ENCODE measurements at regions not wholly inside any gene's neighbourhood (a gene's known extent, or its start where the extent isn't known, plus 50 kb on each side); places are given as distances from the start of the nearest gene placed in this dataset.

DNA sequence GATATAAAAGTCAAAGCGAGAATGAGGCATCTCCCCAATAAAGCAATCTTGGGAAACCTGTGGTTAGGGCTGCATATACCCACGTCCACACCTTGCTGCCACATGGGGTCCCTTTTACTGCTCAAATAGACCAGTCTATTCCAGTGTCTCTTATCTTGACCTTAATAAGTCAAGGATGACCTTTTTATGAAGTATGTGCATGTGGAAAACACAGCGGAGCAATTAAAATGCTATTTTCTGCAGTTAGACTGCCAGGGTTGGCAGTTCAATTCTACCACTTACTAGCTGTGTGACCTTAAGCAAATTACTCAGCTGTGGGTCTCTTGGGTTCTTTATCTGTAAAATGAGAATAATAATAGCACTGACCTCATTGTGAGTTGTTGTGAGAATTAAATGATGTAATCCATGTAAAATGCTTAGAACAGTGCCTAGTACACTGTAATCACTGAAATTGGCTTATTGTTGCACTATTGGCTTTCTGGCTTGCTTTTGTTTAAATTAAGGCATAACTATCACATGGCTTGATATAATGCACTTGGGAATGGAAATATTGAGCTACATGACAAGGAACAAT is 67.8 kb upstream of the HSPB3 start:
- no peaks in the 10 kb centered on the region for H3K36me3 ChIP-seq (replicated peaks; ENCODE audit: insufficient read depth, low read depth)
- H3K4me3 ChIP-seq: no peak overlapping the region
- H3K27ac ChIP-seq: no peak overlapping the region
- no peaks in the 10 kb centered on the region for H3K79me2 ChIP-seq
- H3K27me3 ChIP-seq: no peaks in the 10 kb centered on the region
- H3K4me2 ChIP-seq: no peak overlapping the region
- H3K9me2 ChIP-seq (replicated peaks; ENCODE audit: insufficient read depth): no peaks in the 10 kb centered on the region
- H4K20me1 ChIP-seq (ENCODE audit: insufficient read depth, poor library complexity, severe bottlenecking): no peaks in the 10 kb centered on the region
- TF ChIP-seq EZH2 (IDR thresholded peaks at IDR 0.05; ENCODE audit: borderline replicate concordance) (no peak), EZH2phosphoT487 (IDR thresholded peaks at IDR 0.05; ENCODE audit: low read depth, severe bottlenecking, unreplicated experiment) (no peak)
- TF ChIP-seq, protein P1, sequence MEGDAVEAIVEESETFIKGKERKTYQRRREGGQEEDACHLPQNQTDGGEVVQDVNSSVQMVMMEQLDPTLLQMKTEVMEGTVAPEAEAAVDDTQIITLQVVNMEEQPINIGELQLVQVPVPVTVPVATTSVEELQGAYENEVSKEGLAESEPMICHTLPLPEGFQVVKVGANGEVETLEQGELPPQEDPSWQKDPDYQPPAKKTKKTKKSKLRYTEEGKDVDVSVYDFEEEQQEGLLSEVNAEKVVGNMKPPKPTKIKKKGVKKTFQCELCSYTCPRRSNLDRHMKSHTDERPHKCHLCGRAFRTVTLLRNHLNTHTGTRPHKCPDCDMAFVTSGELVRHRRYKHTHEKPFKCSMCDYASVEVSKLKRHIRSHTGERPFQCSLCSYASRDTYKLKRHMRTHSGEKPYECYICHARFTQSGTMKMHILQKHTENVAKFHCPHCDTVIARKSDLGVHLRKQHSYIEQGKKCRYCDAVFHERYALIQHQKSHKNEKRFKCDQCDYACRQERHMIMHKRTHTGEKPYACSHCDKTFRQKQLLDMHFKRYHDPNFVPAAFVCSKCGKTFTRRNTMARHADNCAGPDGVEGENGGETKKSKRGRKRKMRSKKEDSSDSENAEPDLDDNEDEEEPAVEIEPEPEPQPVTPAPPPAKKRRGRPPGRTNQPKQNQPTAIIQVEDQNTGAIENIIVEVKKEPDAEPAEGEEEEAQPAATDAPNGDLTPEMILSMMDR (IDR thresholded peaks at IDR 0.05; ENCODE audit: poor library complexity): no peak
- no peaks in the 10 kb centered on the region for H3K9me3 ChIP-seq (ENCODE audit: low read depth)
- WGBS (ENCODE audit: low lambda C conversion rate, missing lambda C conversion rate): 85% methylated on average over 3 of the region's 3 CpGs
- no peak overlapping the region for H2AFZ ChIP-seq
- H3K4me1 ChIP-seq (ENCODE audit: insufficient read depth): peaks cover 32% of the 10 kb centered on the region
- no peak for DNase-seq (ENCODE audit: low spot score)

GRCh38 chr5:54387031-54387430 is 68.5 kb upstream of the HSPB3 start:
- Histone ChIP-seq H3K4me1 (ENCODE audit: insufficient read depth) (peaks cover 34% of the 10 kb centered on the region), H3K79me2 (no peaks in the 10 kb centered on the region), H3K9me3 (ENCODE audit: low read depth) (no peaks in the 10 kb centered on the region), H4K20me1 (ENCODE audit: insufficient read depth, poor library complexity, severe bottlenecking) (no peaks in the 10 kb centered on the region), H3K4me2 (no peak overlapping the region), H3K27me3 (no peaks in the 10 kb centered on the region), H3K4me3 (no peak overlapping the region), H2AFZ (no peak overlapping the region), H3K36me3 (replicated peaks; ENCODE audit: insufficient read depth, low read depth) (no peaks in the 10 kb centered on the region), H3K27ac (no peak overlapping the region), H3K9me2 (replicated peaks; ENCODE audit: insufficient read depth) (no peaks in the 10 kb centered on the region)
- TF ChIP-seq EZH2 (IDR thresholded peaks at IDR 0.05; ENCODE audit: borderline replicate concordance) (no peak), EZH2phosphoT487 (IDR thresholded peaks at IDR 0.05; ENCODE audit: low read depth, severe bottlenecking, unreplicated experiment) (no peak)
- TF ChIP-seq, protein P1 (IDR thresholded peaks at IDR 0.05; ENCODE audit: poor library complexity): no peak
- DNase-seq (ENCODE audit: low spot score): no peak
- WGBS (ENCODE audit: low lambda C conversion rate, missing lambda C conversion rate): 72% methylated on average over 4 of the region's 4 CpGs

DNA sequence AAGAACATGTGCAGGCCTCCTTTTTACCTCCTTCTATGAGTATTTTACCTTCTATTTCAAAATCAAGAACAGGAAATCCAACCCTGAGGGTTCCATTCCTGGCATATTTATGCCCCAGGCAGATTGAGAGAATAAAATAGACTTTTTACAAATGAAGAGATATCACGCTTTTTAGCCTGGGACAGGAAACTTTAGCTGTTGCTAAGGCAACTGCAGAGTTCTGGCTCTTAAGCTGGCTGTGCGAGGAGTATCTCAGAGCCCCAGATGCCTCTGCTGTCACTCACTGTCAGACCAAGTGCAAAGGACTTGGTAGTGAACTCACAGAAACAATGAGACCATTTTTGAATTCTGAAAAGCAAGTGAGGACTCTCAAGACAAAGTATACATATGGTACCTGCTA is 69.5 kb upstream of the HSPB3 start:
- H3K4me1 ChIP-seq (ENCODE audit: insufficient read depth): peaks cover 34% of the 10 kb centered on the region
- H3K36me3 ChIP-seq (replicated peaks; ENCODE audit: insufficient read depth, low read depth): no peaks in the 10 kb centered on the region
- no peaks in the 10 kb centered on the region for H3K27me3 ChIP-seq
- H3K9me3 ChIP-seq (ENCODE audit: low read depth): no peaks in the 10 kb centered on the region
- TF ChIP-seq EZH2phosphoT487 (IDR thresholded peaks at IDR 0.05; ENCODE audit: low read depth, severe bottlenecking, unreplicated experiment): no peak
- DNase-seq (ENCODE audit: low spot score): no peak
- no peaks in the 10 kb centered on the region for H4K20me1 ChIP-seq (ENCODE audit: insufficient read depth, poor library complexity, severe bottlenecking)
- H3K79me2 ChIP-seq: no peaks in the 10 kb centered on the region
- no peak overlapping the region for H3K4me3 ChIP-seq
- H3K9me2 ChIP-seq (replicated peaks; ENCODE audit: insufficient read depth): no peaks in the 10 kb centered on the region
- H2AFZ ChIP-seq: no peak overlapping the region
- no peak overlapping the region for H3K4me2 ChIP-seq
- H3K27ac ChIP-seq: peak overlapping the region; percentile 61
- 73% methylated on average over 2 of the region's 2 CpGs for WGBS (ENCODE audit: low lambda C conversion rate, missing lambda C conversion rate)

DNA sequence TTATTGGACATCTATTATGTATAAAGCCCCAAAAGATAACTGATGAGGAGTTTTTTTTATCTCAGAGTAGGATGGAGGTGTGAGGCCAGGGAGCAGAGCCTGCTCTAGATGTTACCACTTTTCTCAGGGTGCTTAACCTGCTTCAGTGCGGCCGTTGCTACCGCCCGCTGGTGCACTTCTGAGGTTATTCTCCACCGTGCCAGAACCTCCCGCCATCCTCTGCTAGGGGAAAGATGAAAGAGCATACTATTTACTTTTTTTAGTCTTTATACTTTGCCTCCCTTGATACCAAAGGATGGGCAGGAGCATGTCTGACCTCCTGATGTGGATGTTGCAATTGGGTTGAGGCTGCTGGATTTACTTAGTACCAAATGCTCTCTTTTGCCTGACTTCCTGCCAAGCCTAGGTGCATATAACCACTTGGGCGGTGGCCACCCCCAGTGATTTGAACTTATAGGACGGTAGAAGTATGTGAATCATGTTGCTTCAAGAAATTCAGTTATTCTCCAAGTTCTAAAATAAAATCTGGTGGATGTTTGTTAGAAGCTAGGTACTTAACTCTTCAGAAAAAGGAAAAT is 71.1 kb upstream of the HSPB3 start:
- no peaks in the 10 kb centered on the region for H3K9me2 ChIP-seq (replicated peaks; ENCODE audit: insufficient read depth)
- no peak overlapping the region for H2AFZ ChIP-seq
- H3K9me3 ChIP-seq (ENCODE audit: low read depth): no peaks in the 10 kb centered on the region
- H3K4me2 ChIP-seq: peak overlapping the region; percentile 16
- TF ChIP-seq, protein P1 (IDR thresholded peaks at IDR 0.05; ENCODE audit: poor library complexity): no peak
- TF ChIP-seq EZH2phosphoT487 (IDR thresholded peaks at IDR 0.05; ENCODE audit: low read depth, severe bottlenecking, unreplicated experiment) (no peak), EZH2 (IDR thresholded peaks at IDR 0.05; ENCODE audit: borderline replicate concordance) (no peak)
- no peaks in the 10 kb centered on the region for H3K27me3 ChIP-seq
- DNase-seq (ENCODE audit: low spot score): no peak
- H3K79me2 ChIP-seq: no peaks in the 10 kb centered on the region
- no peaks in the 10 kb centered on the region for H4K20me1 ChIP-seq (ENCODE audit: insufficient read depth, poor library complexity, severe bottlenecking)
- H3K4me3 ChIP-seq: no peak overlapping the region
- 70% methylated on average over 8 of the region's 8 CpGs for WGBS (ENCODE audit: low lambda C conversion rate, missing lambda C conversion rate)
- H3K4me1 ChIP-seq (ENCODE audit: insufficient read depth): peaks cover 34% of the 10 kb centered on the region
- peak overlapping the region; percentile 61 for H3K27ac ChIP-seq
- H3K36me3 ChIP-seq (replicated peaks; ENCODE audit: insufficient read depth, low read depth): no peaks in the 10 kb centered on the region
